IPS-20b (cell line): ENCODE measurements at regions not wholly inside any gene's neighbourhood (a gene's known extent, or its start where the extent isn't known, plus 50 kb on each side); places are given as distances from the start of the nearest gene placed in this dataset.

Experiments
- H3K27ac ChIP-seq: one replicate; pipeline ENCODE4 v1.5.1; 2013; ENCODE audit warnings: low read length
- H3K27me3 ChIP-seq: 2 replicates; pipeline ENCODE4 v1.6.1; 2013; ENCODE audit warnings: mild to moderate bottlenecking, low read length, inconsistent platforms; ENCODE audit not compliant: insufficient read depth
- H3K36me3 ChIP-seq: 2 replicates; pipeline ENCODE4 v1.6.1; 2013; ENCODE audit warnings: low read depth, mild to moderate bottlenecking, inconsistent platforms, low read length, moderate library complexity; ENCODE audit not compliant: insufficient read depth
- H3K4me1 ChIP-seq: 2 replicates; pipeline ENCODE4 v1.6.1; 2013; ENCODE audit warnings: mild to moderate bottlenecking, control low read depth, inconsistent platforms, low read length, moderate library complexity; ENCODE audit not compliant: insufficient read depth
- H3K4me3 ChIP-seq: 2 replicates; pipeline ENCODE4 v1.5.1; 2013; ENCODE audit warnings: mild to moderate bottlenecking, low read length, inconsistent platforms
- H3K9ac ChIP-seq: 2 replicates; pipeline ENCODE4 v1.6.1; 2013; ENCODE audit warnings: low read depth, mild to moderate bottlenecking, inconsistent platforms, low read length, moderate library complexity
- H3K9me3 ChIP-seq: 2 replicates; pipeline ENCODE4 v1.6.1; 2013; ENCODE audit warnings: mild to moderate bottlenecking, low read depth, low read length, inconsistent platforms; ENCODE audit not compliant: insufficient read depth

DNA sequence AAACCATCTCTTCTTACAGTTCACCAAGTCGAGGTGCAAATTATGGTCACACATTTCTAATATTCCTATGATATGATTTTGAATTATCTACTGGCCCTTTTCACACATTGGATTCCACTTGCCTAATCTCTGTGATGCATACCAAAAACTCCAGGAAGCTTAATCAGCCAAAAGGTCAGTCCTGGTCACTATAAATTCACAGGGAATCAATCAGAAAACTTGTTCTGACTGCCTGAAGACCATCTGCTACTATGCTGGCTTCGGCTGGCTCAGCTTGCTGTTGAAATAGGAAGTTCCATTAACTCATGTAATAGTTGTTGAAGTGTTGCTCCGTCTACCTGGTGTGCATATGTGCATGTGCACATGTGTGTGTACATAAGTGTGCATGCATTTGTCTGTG is 142.8 kb upstream of the FLRT2 start:
- H3K36me3 ChIP-seq = no peaks in the 10 kb centered on the region
- no peaks in the 10 kb centered on the region for H3K27me3 ChIP-seq
- H3K27ac ChIP-seq = no peak overlapping the region
- no peaks in the 10 kb centered on the region for H3K9me3 ChIP-seq
- H3K9ac ChIP-seq = no peak overlapping the region
- no peak overlapping the region for H3K4me3 ChIP-seq
- no peaks in the 10 kb centered on the region for H3K4me1 ChIP-seq

DNA sequence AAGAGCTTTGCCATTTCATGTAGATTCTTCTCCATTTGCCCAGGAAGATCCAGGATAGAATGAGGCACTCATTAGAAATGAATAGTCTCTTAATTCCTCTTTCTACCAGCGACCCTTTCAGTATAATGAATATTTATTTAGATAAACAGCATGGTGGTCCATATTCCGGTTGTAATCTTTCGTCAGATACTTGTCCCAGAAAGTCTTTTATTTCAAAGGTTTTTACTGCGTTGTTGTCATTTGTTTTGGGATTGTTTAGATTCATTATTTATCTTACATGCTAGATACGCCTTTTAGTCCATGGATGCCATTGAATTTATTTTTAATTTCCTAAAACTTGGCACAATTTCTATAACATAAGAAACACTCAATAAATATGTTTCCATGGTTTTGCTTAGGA is 139.7 kb upstream of the FLRT2 start:
- no peaks in the 10 kb centered on the region for H3K36me3 ChIP-seq
- H3K4me1 ChIP-seq = no peaks in the 10 kb centered on the region
- no peak overlapping the region for H3K4me3 ChIP-seq

GRCh38 chr14:85391455-85391854 is 138.5 kb upstream of the FLRT2 start:
- H3K27me3 ChIP-seq = no peaks in the 10 kb centered on the region
- no peak overlapping the region for H3K27ac ChIP-seq
- H3K36me3 ChIP-seq = no peaks in the 10 kb centered on the region
- no peak overlapping the region for H3K4me3 ChIP-seq
- no peak overlapping the region for H3K9ac ChIP-seq
- no peaks in the 10 kb centered on the region for H3K4me1 ChIP-seq
- no peaks in the 10 kb centered on the region for H3K9me3 ChIP-seq

More for the DNA sequence above, 139.7 kb upstream of the FLRT2 start:
- no peaks in the 10 kb centered on the region for H3K9me3 ChIP-seq
- H3K9ac ChIP-seq = no peak overlapping the region
- no peaks in the 10 kb centered on the region for H3K27me3 ChIP-seq
- H3K27ac ChIP-seq = no peak overlapping the region

DNA sequence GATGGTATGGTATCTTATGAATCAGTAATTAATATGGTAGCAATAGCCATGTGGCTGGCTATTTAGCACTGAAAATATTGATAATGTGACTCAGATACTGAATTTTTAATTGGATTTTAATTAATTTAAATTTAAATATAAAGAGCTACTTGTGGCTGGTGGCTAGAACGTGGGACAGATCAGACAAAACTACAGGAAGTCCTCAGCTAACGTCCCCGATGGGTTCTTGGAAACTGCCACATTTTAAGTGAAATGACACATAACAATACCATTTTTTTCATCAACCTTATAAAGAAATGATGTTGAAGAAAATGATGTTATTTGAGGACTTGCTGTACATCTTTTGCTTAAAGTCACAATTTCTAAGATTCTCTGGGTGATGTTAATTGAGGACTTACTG is 138.1 kb upstream of the FLRT2 start:
- H3K27me3 ChIP-seq = no peaks in the 10 kb centered on the region
- H3K9ac ChIP-seq = no peak overlapping the region
- H3K36me3 ChIP-seq = no peaks in the 10 kb centered on the region
- H3K27ac ChIP-seq = no peak overlapping the region
- H3K4me1 ChIP-seq = no peaks in the 10 kb centered on the region
- H3K9me3 ChIP-seq = no peaks in the 10 kb centered on the region
- no peak overlapping the region for H3K4me3 ChIP-seq

- Histone ChIP-seq H3K9ac (no peak overlapping the region), H3K4me1 (no peaks in the 10 kb centered on the region), H3K9me3 (no peaks in the 10 kb centered on the region), H3K27ac (no peak overlapping the region), H3K27me3 (no peaks in the 10 kb centered on the region), H3K36me3 (no peaks in the 10 kb centered on the region), H3K4me3 (no peak overlapping the region)
Measured at GRCh38 chr14:85399186-85399585, 130.8 kb upstream of the FLRT2 start.

GRCh38 chr14:85400678-85401077 is 129.3 kb upstream of the FLRT2 start:
- Histone ChIP-seq H3K27me3 (no peaks in the 10 kb centered on the region), H3K27ac (no peak overlapping the region), H3K4me1 (no peaks in the 10 kb centered on the region), H3K9me3 (no peaks in the 10 kb centered on the region), H3K9ac (no peak overlapping the region), H3K36me3 (no peaks in the 10 kb centered on the region), H3K4me3 (no peak overlapping the region)

DNA sequence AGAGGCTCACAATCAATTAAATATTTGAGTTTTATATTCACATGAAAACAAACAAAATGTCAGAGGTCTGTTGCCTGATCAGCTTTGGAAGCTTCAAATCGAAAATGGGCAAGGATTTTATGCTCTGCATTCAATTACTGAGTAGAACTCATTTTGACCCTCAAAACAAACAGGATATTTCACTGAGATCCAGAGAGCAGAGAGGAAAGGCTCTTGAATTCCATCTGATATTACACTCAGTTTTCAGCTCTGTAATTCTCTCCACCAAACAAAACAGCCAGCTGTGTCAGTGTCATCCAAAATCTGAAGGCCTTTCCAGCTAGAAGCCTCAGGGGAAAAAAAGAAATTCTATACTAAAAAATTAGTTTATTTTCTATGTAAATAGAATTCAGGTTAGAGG is 128.6 kb upstream of the FLRT2 start:
- no peak overlapping the region for H3K4me3 ChIP-seq
- H3K27ac ChIP-seq = no peak overlapping the region
- no peaks in the 10 kb centered on the region for H3K4me1 ChIP-seq
- H3K9ac ChIP-seq = no peak overlapping the region
- no peaks in the 10 kb centered on the region for H3K36me3 ChIP-seq
- no peaks in the 10 kb centered on the region for H3K27me3 ChIP-seq
- no peaks in the 10 kb centered on the region for H3K9me3 ChIP-seq

DNA sequence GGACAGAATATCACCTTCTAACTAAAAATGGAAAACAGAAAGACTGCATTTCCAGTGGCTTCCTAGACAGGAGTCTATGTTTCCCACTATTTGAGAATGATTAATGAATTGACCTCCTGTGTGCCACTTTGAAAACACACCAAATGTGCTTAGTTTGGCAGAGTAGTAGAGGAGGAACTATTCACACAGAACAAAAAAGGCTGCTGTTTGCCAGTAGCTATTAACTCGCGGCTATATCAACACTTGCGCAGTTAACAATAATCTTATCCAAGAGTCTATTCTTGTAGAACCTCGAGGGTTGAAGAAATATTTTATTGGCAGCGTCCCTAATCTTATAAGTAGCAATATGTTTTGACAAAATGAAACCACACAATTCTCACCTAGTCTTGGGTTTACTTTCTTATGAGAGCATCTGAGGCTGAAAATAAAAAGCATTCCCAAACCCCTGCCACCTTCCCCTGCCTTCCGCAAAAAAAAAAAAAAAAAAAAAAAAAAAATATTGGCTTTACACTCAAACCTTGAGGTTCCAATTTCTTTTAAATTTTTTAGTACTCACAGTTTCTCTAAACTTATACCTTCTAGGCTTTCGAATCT is 127.3 kb upstream of the FLRT2 start:
- no peaks in the 10 kb centered on the region for H3K9me3 ChIP-seq
- no peak overlapping the region for H3K9ac ChIP-seq
- no peak overlapping the region for H3K27ac ChIP-seq
- no peaks in the 10 kb centered on the region for H3K27me3 ChIP-seq
- H3K4me1 ChIP-seq = no peaks in the 10 kb centered on the region
- no peaks in the 10 kb centered on the region for H3K36me3 ChIP-seq
- no peak overlapping the region for H3K4me3 ChIP-seq

GRCh38 chr14:85409481-85410210 is 120.3 kb upstream of the FLRT2 start:
- Histone ChIP-seq H3K4me3 (no peak overlapping the region), H3K36me3 (no peaks in the 10 kb centered on the region), H3K4me1 (no peaks in the 10 kb centered on the region), H3K27me3 (no peaks in the 10 kb centered on the region), H3K9me3 (no peaks in the 10 kb centered on the region), H3K27ac (no peak overlapping the region), H3K9ac (no peak overlapping the region)

DNA sequence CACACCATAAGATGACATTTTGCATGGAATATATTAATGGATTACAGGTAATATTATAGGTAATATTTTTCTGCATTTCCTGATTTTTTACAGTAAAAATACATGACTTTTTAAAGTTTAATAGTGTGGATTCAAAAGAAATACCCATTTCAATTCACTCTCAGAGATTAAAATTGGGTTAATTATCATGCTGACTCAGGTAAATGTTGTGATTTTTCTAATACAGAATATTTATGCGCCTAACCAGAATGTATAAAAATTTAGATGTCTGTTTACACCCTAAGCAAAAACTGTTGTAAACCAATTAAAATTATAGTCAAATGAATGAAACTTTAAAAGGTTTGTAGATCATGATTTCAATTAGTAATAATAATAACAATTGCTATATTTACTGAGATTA is 117.2 kb upstream of the FLRT2 start:
- H3K27me3 ChIP-seq = no peaks in the 10 kb centered on the region
- no peaks in the 10 kb centered on the region for H3K9me3 ChIP-seq
- H3K36me3 ChIP-seq = no peaks in the 10 kb centered on the region
- no peak overlapping the region for H3K4me3 ChIP-seq
- no peak overlapping the region for H3K9ac ChIP-seq
- no peak overlapping the region for H3K27ac ChIP-seq
- H3K4me1 ChIP-seq = no peaks in the 10 kb centered on the region

- H3K27me3 ChIP-seq = no peaks in the 10 kb centered on the region
- H3K27ac ChIP-seq = no peak overlapping the region
- no peak overlapping the region for H3K9ac ChIP-seq
- no peaks in the 10 kb centered on the region for H3K9me3 ChIP-seq
- H3K4me3 ChIP-seq = no peak overlapping the region
- no peaks in the 10 kb centered on the region for H3K36me3 ChIP-seq
- H3K4me1 ChIP-seq = no peaks in the 10 kb centered on the region
Measured at GRCh38 chr14:85413836-85414526, 116.0 kb upstream of the FLRT2 start.
